ENCODE measurements at regions not wholly inside any gene's neighbourhood (a gene's known extent, or its start where the extent isn't known, plus 50 kb on each side); places are given as distances from the start of the nearest gene placed in this dataset.
"Not testable (repeated sequence)": the region's sequence is repeated elsewhere in the genome, so short reads cannot be mapped to it uniquely, and the experiment has no call there.

DNA sequence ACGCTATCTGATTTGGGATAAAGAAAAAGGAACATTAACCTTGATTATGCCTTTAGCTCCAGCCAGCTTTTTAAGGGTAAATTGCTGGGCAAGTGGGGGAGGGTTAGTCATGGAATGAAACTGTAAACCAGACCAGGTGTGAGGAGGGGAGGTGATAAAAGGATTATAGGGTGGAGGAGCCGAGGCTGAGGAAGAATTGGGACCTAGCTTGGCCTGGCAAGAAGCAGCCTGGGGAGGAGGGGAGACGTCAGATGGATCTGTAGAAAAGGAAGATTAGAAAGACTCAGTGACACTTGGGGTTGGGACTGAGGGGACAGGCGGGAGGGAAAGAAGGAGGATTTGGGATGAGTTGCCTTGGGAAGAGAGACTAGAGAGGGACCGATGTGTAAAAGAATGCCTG lies 590.8 kb upstream of the MDGA2 start:
- DNase-seq (ENCODE audit: low read depth, low spot score); in situ Hi-C loops (cut with HindIII; ENCODE audit: low pct_unique_long_range_greater_than_20kb, low sequenced_read_pairs): not testable (repeated sequence)

DNA sequence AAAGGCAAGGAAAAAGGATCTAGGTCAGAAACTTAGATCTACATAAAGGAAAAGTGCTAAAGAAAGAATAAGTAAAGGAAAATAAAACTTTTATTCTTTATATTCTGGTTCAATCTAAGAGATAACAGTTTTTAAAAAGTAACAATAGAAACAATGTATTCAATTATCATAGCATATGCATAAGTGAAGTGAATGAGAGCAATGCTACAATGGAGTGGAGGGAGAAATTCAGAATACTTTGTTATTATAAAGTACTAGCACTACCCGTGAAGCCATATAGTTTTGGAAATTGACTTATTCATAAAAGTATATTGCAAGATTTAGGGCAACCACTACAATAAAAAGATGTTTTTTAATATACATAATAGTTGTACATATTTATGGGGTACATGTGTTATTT lies 586.0 kb upstream of the MDGA2 start:
- in situ Hi-C loops (cut with HindIII; ENCODE audit: low pct_unique_long_range_greater_than_20kb, low sequenced_read_pairs) = no loop called here
- DNase-seq (ENCODE audit: low read depth, low spot score) = no peak

DNA sequence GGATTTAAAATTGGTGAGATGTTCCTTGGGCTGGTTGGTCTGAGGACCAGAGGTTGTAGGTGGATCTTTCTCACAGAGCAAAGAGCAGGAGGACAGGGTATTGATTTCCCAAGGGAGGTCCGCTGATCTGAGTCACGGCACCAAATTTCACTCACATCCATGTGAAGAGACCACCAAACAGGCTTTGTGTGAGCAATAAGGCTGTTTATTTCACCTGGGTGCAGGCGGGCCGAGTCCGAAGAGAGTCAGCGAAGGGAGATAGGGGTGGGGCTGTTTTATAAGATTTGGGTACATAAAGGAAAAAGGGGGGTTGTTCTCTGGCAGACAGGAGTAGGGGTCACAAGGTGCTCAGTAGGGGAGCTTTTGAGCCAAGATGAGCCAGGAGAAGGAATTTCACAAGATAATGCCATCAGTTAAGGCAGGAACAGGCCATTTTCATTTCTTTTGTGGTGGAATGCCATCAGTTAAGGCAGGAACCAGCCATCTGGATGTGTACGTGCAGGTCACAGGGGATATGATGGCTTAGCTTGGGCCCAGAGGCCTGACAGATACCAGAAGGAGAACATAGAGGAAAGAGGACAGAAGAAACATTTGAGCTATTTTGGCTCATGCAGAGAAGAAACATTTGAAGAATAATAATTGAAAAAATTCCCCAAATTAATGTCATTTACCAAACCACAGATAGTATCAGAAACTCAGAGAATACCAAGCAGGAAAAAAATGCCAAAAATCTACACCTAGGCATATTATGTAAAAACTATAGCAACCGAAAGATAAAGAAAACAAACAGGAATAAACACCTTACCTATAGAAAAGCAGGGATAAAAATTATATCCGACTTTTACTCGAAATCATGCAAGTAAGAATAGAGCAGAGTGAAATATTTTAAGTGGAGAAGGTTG lies 585.2 kb upstream of the MDGA2 start:
- in situ Hi-C loops (cut with HindIII; ENCODE audit: low pct_unique_long_range_greater_than_20kb, low sequenced_read_pairs); DNase-seq (ENCODE audit: low read depth, low spot score): not testable (repeated sequence)

- in situ Hi-C loops (cut with HindIII; ENCODE audit: low pct_unique_long_range_greater_than_20kb, low sequenced_read_pairs); DNase-seq (ENCODE audit: low read depth, low spot score): not testable (repeated sequence)
Measured at GRCh38 chr14:48259876-48260275, 584.5 kb upstream of the MDGA2 start.

GRCh38 chr14:48259232-48259631 lies 583.8 kb upstream of the MDGA2 start:
- DNase-seq (ENCODE audit: low read depth, low spot score); in situ Hi-C loops (cut with HindIII; ENCODE audit: low pct_unique_long_range_greater_than_20kb, low sequenced_read_pairs): not testable (repeated sequence)

- DNase-seq (ENCODE audit: low read depth, low spot score); in situ Hi-C loops (cut with HindIII; ENCODE audit: low pct_unique_long_range_greater_than_20kb, low sequenced_read_pairs): not testable (repeated sequence)
Measured at GRCh38 chr14:48258703-48259102, 583.3 kb upstream of the MDGA2 start.

GRCh38 chr14:48253020-48253419 lies 577.6 kb upstream of the MDGA2 start:
- in situ Hi-C loops (cut with HindIII; ENCODE audit: low pct_unique_long_range_greater_than_20kb, low sequenced_read_pairs) = no loop called here
- no peak for DNase-seq (ENCODE audit: low read depth, low spot score)

DNA sequence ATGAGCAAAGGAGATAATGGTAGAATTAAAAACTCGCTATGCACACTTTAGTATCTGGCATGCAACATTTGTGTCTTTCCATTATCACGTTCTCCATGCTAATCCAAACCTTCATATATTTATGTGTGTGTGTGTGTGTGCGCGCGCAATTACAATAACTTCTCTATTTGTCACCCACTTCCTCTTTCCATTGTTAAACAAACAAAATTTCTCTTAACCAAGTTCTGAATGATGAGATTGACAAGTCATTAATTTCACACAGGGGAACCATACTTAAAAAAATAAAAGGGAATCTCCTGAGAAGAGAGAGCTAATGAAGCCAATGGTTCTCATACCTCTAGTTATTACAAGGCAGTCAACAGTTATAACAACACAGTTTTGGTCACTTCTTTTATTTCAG lies 575.9 kb upstream of the MDGA2 start:
- in situ Hi-C loops (cut with HindIII; ENCODE audit: low pct_unique_long_range_greater_than_20kb, low sequenced_read_pairs) = no loop called here
- DNase-seq (ENCODE audit: low read depth, low spot score) = no peak

DNA sequence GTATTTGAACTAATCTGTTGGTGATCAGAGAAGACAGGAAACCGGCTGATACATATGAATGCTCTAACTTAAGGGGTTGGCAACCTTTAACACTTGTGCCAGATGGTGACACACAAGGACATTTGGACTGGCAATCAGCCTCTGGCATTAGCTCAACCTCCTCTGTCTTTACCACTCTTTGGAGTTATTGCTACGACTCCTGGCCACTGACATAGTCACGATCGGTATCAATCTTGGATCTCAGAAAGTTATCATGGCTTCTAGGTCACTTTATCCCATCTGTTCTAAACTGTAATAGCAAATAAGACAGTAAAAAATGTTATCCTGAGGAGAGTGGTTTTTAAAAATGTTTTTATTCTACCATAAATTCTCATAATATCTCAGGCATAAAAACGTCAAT lies 575.2 kb upstream of the MDGA2 start:
- no peak for DNase-seq (ENCODE audit: low read depth, low spot score)
- in situ Hi-C loops (cut with HindIII; ENCODE audit: low pct_unique_long_range_greater_than_20kb, low sequenced_read_pairs) = no loop called here

DNA sequence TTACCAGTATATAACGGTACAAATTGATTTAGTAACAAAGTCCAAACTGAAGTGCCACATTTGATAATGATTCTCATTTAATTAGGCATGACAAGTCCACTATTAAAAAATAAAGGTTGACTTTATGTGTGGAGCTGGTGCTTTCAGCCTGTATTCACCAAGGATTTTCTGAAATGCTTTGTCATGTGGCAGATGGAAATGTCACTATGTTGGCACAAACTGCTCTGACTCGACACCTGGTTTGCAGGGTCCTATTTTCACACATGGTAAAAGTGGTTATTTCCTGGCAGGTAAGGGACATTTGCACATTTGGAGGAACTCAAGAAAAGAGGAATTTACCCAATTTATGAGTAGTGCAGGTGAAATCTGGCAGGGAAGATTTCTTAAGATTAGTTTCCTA lies 572.6 kb upstream of the MDGA2 start:
- in situ Hi-C loops (cut with HindIII; ENCODE audit: low pct_unique_long_range_greater_than_20kb, low sequenced_read_pairs) = no loop called here
- DNase-seq (ENCODE audit: low read depth, low spot score) = no peak

- in situ Hi-C loops (cut with HindIII; ENCODE audit: low pct_unique_long_range_greater_than_20kb, low sequenced_read_pairs) = no loop called here
- DNase-seq (ENCODE audit: low read depth, low spot score) = no peak
Measured at GRCh38 chr14:48243900-48244299, 568.5 kb upstream of the MDGA2 start.

DNA sequence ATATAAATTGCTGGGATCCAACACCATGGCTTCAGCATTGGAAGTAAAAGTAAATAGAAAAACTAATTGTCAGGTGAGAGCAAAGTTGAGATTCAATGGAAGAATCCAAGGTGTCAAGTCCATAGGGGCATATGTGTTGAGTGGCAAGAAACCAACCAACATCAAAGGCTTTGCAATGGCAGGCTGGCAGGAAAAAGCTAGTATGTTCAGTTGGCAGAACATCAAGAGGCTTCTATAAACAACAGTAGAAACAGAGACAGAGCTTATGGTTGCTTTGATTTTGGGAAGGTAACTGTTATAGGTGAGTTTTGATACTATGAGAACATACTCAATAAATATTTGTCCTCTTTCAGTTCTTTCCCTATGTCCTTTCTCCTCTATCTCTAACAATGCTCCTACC lies 553.7 kb upstream of the MDGA2 start:
- no peak for DNase-seq (ENCODE audit: low read depth, low spot score)
- in situ Hi-C loops (cut with HindIII; ENCODE audit: low pct_unique_long_range_greater_than_20kb, low sequenced_read_pairs) = no loop called here

DNA sequence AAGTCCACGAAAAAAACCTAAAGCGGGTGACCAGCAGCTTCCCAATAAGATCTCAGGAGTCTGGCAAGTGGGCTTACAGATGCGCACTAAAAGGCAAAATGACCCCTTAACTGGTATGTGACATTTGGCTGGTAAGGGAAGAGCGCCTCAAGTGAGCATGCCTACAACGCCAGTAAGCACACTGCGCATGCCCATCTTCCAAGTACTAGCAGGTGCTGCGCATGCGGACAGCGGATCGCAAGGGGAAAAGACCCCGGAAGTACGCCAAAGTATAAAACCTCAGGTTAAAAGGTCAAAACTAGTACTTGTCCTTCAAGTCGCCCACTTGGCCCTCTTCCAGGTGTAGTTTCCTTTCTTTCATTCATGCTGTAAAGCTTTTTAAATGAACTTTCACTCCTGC lies 518.5 kb upstream of the MDGA2 start:
- no peak for DNase-seq (ENCODE audit: low read depth, low spot score)
- in situ Hi-C loops (cut with HindIII; ENCODE audit: low pct_unique_long_range_greater_than_20kb, low sequenced_read_pairs) = no loop called here

- in situ Hi-C loops (cut with HindIII; ENCODE audit: low pct_unique_long_range_greater_than_20kb, low sequenced_read_pairs); DNase-seq (ENCODE audit: low read depth, low spot score): not testable (repeated sequence)
Measured at GRCh38 chr14:48149624-48150023, 474.2 kb upstream of the MDGA2 start.

DNA sequence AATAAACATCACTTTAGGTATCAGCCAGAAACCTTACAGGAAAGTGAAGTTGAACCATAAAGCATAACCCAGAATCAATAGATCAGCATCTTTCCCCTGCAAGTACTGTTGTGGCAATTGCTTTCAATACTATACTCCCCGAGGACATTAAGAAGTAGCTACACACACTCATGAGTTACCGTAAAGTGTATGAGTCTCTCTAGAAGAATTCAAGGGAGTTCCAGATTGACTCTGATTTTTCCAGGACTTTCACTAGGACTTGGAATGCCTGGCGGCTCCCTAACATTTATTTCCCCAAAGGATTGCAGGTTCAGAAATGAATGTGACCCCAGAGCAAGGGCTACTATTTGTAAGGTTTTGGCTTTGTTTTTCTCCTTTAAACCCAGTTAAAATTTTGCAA lies 465.4 kb upstream of the MDGA2 start:
- no peak for DNase-seq (ENCODE audit: low read depth, low spot score)
- in situ Hi-C loops (cut with HindIII; ENCODE audit: low pct_unique_long_range_greater_than_20kb, low sequenced_read_pairs) = no loop called here

DNA sequence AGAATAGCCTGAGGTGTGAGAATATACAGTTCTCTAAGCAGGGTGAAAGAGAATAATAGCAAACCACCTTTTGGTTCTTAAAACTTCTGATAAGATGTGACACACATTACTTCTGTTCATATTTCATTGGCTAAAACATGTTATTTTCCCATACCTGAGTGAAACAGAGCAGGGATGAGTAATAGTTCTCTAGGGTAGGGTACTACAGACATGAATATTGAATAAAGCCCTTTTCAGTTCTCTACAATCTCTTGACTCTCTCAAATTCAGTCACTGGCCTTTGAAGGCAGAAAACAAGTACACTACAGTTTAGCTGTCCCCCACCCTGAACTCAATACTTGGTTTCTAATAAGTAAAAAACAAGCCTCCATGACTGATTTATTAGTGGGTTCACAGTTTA lies 454.1 kb upstream of the MDGA2 start:
- in situ Hi-C loops (cut with HindIII; ENCODE audit: low pct_unique_long_range_greater_than_20kb, low sequenced_read_pairs) = no loop called here
- DNase-seq (ENCODE audit: low read depth, low spot score) = no peak

DNA sequence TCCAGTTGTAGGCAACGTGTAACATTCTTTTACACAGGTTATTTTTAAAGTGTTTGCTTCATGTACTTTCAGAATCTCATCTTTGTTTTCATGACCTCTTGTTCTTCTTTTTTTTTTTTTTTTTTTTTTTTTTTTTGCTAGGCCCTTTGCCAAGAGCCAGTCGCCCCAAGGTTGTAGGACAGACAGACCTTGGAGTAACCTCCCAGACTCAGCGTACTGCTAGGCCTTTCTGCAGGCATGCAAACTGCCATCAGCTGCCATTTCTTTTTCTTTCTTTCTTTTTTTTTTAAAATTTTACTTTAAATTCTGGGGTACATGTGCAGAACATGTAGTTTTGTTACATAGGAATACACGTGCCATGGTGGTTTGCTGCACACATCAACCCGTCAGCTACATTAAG lies 452.3 kb upstream of the MDGA2 start:
- in situ Hi-C loops (cut with HindIII; ENCODE audit: low pct_unique_long_range_greater_than_20kb, low sequenced_read_pairs) = no loop called here
- no peak for DNase-seq (ENCODE audit: low read depth, low spot score)

GRCh38 chr14:48125654-48126053 lies 450.2 kb upstream of the MDGA2 start:
- no peak for DNase-seq (ENCODE audit: low read depth, low spot score)
- in situ Hi-C loops (cut with HindIII; ENCODE audit: low pct_unique_long_range_greater_than_20kb, low sequenced_read_pairs) = no loop called here

DNA sequence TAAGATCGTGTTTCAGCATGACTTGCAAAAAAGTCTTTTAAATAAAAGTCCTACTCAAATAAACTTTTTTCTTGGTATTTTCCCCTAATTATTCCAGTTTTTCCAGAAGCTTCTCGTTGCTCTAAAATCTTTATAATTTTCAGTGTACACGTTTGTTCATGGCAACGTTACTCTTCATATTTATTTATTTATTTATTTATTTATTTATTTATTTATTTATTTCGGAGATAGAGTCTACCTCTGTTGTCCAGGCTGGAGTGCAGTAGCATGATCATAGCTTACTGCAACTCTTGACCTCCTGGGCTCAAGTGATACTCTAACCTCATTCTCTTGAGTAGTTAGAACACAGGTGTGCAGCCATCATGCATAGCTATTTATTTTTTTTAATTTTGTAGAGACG lies 438.3 kb upstream of the MDGA2 start:
- DNase-seq (ENCODE audit: low read depth, low spot score) = no peak
- in situ Hi-C loops (cut with HindIII; ENCODE audit: low pct_unique_long_range_greater_than_20kb, low sequenced_read_pairs) = no loop called here
